H1 (cell line): ENCODE measurements at regions not wholly inside any gene's neighbourhood (a gene's known extent, or its start where the extent isn't known, plus 50 kb on each side); places are given as distances from the start of the nearest gene placed in this dataset.

Experiments
- CTCF ChIA-PET: fragments of 300-600 bp; sonication (Branson Sonifier 250); formaldehyde crosslinking; loops from one replicate; lab custom pipeline; 2021; ENCODE audit not compliant: partially characterized antibody; lab: Charles Lee
- POLR2A ChIA-PET: fragments of 300-600 bp; sonication (Branson Sonifier 250); formaldehyde crosslinking; loops from one replicate; lab custom pipeline; 2021; ENCODE audit warnings: inconsistent platforms; ENCODE audit not compliant: partially characterized antibody; lab: Charles Lee
- DNase-seq, 2 experiments: peaks; one replicate each; pipeline versions ENCODE4 v3.0.0 to v3.0.0-alpha.2; 2010 to 2022; ENCODE audit warnings: low spot score in 2 of 2, low read depth in 1 of 2, mixed read lengths in 1 of 2
- FAIRE-seq: peaks from 2 replicates; lab custom pipeline; 2011; peaks lifted over from hg19 to GRCh38; lab: Jason Lieb, UNC
- H2AFZ ChIP-seq: 2 replicates; pipeline ENCODE4 v1.8.1; 2012; ENCODE audit warnings: low read length, inconsistent platforms
- H2AK5ac ChIP-seq: 2 replicates; pipeline ENCODE4 v1.6.1; 2013; ENCODE audit warnings: low read depth, low read length
- H2BK120ac ChIP-seq: replicated peaks from 2 replicates; pipeline ENCODE3; 2013; ENCODE audit warnings: low read depth, low read length, inconsistent platforms
- H2BK12ac ChIP-seq: 2 replicates; pipeline ENCODE4 v1.6.1; 2013; ENCODE audit warnings: low read depth, low read length
- H2BK15ac ChIP-seq: 2 replicates; pipeline ENCODE4 v1.6.1; 2013; ENCODE audit warnings: low read length
- H2BK20ac ChIP-seq: 2 replicates; pipeline ENCODE4 v1.6.1; 2013; ENCODE audit warnings: low read length
- H2BK5ac ChIP-seq: 2 replicates; pipeline ENCODE4 v1.6.1; 2013; ENCODE audit warnings: low read depth, low read length
- H3K14ac ChIP-seq: 2 replicates; pipeline ENCODE4 v1.6.1; 2013; ENCODE audit warnings: inconsistent platforms; ENCODE audit not compliant: insufficient read length
- H3K18ac ChIP-seq: 2 replicates; pipeline ENCODE4 v1.6.1; 2013; ENCODE audit warnings: low read length; ENCODE audit errors: extremely low read depth
- H3K23ac ChIP-seq: 2 replicates; pipeline ENCODE4 v1.6.1; 2013; ENCODE audit warnings: inconsistent platforms; ENCODE audit not compliant: insufficient read length
- H3K23me2 ChIP-seq: 2 replicates; pipeline ENCODE4 v1.6.1; 2013; ENCODE audit warnings: low read depth, low read length
- H3K27ac ChIP-seq: 2 replicates; pipeline ENCODE4 v1.6.1; 2011; ENCODE audit warnings: low read depth, low read length, inconsistent platforms
- H3K27me3 ChIP-seq, 4 experiments: replicated peaks in 1 of 4; 1 replicate in 1 of 4; 2 replicates in 3 of 4; pipeline versions ENCODE4 v1.6.1 to v1.8.1; 2011 to 2013; ENCODE audit warnings: low read length in 3 of 4, mild to moderate bottlenecking in 3 of 4, inconsistent platforms in 2 of 4, mixed read lengths in 2 of 4, moderate library complexity in 1 of 4; ENCODE audit not compliant: control insufficient read depth in 3 of 4, insufficient read depth in 3 of 4; ENCODE audit errors: extremely low read depth in 1 of 4
- H3K36me3 ChIP-seq, 4 experiments: 2 replicates each; pipeline versions ENCODE4 v1.6.1 to v1.8.1; 2011 to 2013; ENCODE audit warnings: mild to moderate bottlenecking in 4 of 4, low read length in 3 of 4, moderate library complexity in 2 of 4, control low read depth in 1 of 4, inconsistent platforms in 1 of 4; ENCODE audit not compliant: insufficient read depth in 4 of 4, control insufficient read depth in 2 of 4
- H3K4ac ChIP-seq: replicated peaks from 2 replicates; pipeline ENCODE3; 2013; ENCODE audit warnings: low read length, low read depth, mixed read lengths, inconsistent platforms; ENCODE audit not compliant: insufficient read length
- H3K4me1 ChIP-seq, 4 experiments: replicated peaks in 1 of 4; 1 replicate in 1 of 4; 2 replicates in 3 of 4; pipeline versions ENCODE4 v1.6.1 to v1.8.1; 2011 to 2013; ENCODE audit warnings: low read length in 3 of 4, inconsistent platforms in 2 of 4, mixed read lengths in 1 of 4; ENCODE audit not compliant: insufficient read depth in 4 of 4, control insufficient read depth in 3 of 4
- H3K4me2 ChIP-seq, 2 experiments: 2 replicates each; pipeline versions ENCODE4 v1.6.1 to v1.8.1; 2011 to 2013; ENCODE audit warnings: low read depth in 2 of 2, low read length in 2 of 2, control low read depth in 1 of 2, inconsistent platforms in 1 of 2, mild to moderate bottlenecking in 1 of 2; ENCODE audit not compliant: insufficient read depth in 1 of 2
- H3K4me3 ChIP-seq, 4 experiments: fragments of 200-600, 300-600 bp in 1 of 4; sonication (generic), shearing (Covaris generic), sonication (Bioruptor Twin) in 1 of 4; 2 replicates each; pipeline versions ENCODE4 v1.5.1 to v1.8.1; 2011 to 2016; ENCODE audit warnings: low read length in 4 of 4, low read depth in 3 of 4, control low read depth in 2 of 4, inconsistent platforms in 2 of 4, mild to moderate bottlenecking in 2 of 4, mixed read lengths in 1 of 4, moderate library complexity in 1 of 4; ENCODE audit not compliant: insufficient read depth in 2 of 4; ENCODE audit errors: extremely low read depth in 1 of 4
- H3K56ac ChIP-seq: replicated peaks from 2 replicates; pipeline ENCODE3; 2013; ENCODE audit warnings: low read depth, mild to moderate bottlenecking, mixed read lengths, low read length, inconsistent platforms; ENCODE audit not compliant: insufficient read length
- H3K79me1 ChIP-seq: 2 replicates; pipeline ENCODE4 v1.6.1; 2013; ENCODE audit warnings: low read depth, low read length, control low read depth
- H3K79me2 ChIP-seq, 2 experiments: 2 replicates each; pipeline versions ENCODE4 v1.6.1 to v1.8.1; 2012 to 2013; ENCODE audit warnings: low read length in 2 of 2, mild to moderate bottlenecking in 2 of 2, inconsistent platforms in 1 of 2; ENCODE audit not compliant: insufficient read depth in 2 of 2, control insufficient read depth in 1 of 2
- H3K9ac ChIP-seq, 4 experiments: replicated peaks in 1 of 4; 1 replicate in 1 of 4; 2 replicates in 3 of 4; pipeline versions ENCODE4 v1.6.1 to v1.8.1; 2011 to 2013; ENCODE audit warnings: low read depth in 3 of 4, low read length in 3 of 4, control low read depth in 2 of 4, mild to moderate bottlenecking in 2 of 4, moderate library complexity in 2 of 4, inconsistent platforms in 1 of 4; ENCODE audit errors: extremely low read depth in 1 of 4
- H3K9me3 ChIP-seq, 2 experiments: 2 replicates each; pipeline versions ENCODE4 v1.6.1 to v1.8.1; 2012 to 2013; ENCODE audit warnings: mild to moderate bottlenecking in 2 of 2, moderate library complexity in 2 of 2, control low read depth in 1 of 2, inconsistent platforms in 1 of 2, low read depth in 1 of 2, low read length in 1 of 2, mixed read lengths in 1 of 2; ENCODE audit not compliant: insufficient read depth in 2 of 2
- H4K20me1 ChIP-seq, 2 experiments: replicated peaks in 1 of 2; 2 replicates each; pipeline versions ENCODE3 to v1.8.1; 2011 to 2013; ENCODE audit warnings: inconsistent platforms in 2 of 2, low read length in 2 of 2, mild to moderate bottlenecking in 1 of 2; ENCODE audit not compliant: insufficient read depth in 2 of 2, control insufficient read depth in 1 of 2
- H4K5ac ChIP-seq: 2 replicates; pipeline ENCODE4 v1.6.1; 2013; ENCODE audit warnings: low read length, low read depth, mixed read lengths, inconsistent platforms; ENCODE audit not compliant: insufficient read length
- H4K8ac ChIP-seq: 2 replicates; pipeline ENCODE4 v1.8.0; 2013; ENCODE audit warnings: mild to moderate bottlenecking, moderate library complexity, low read length, inconsistent platforms; ENCODE audit not compliant: insufficient read depth; ENCODE audit errors: extremely low read depth
- H4K91ac ChIP-seq: replicated peaks from 2 replicates; pipeline ENCODE3; 2013; ENCODE audit warnings: low read length, mixed read lengths, inconsistent platforms; ENCODE audit not compliant: insufficient read length
- MAX ChIP-seq: IDR thresholded peaks from 2 replicates; pipeline ENCODE4 v1.6.1; 2012; ENCODE audit warnings: inconsistent platforms
- WGBS, 2 experiments: shearing (Covaris generic) in 1 of 2; methylation state at CpG; one replicate each; pipeline versions ENCODE4 v1.1.6 to v1.1.7; 2013 to 2015; ENCODE audit warnings: low lambda C conversion rate in 2 of 2, mixed read lengths in 2 of 2, inconsistent platforms in 1 of 2, low coverage in 1 of 2, missing lambda C conversion rate in 1 of 2; ENCODE audit not compliant: insufficient replicate concordance in 2 of 2, insufficient coverage in 1 of 2, insufficient read length in 1 of 2; ENCODE audit errors: extremely low coverage in 1 of 2, missing lambda C conversion rate in 1 of 2; 5-methylcytosine and 5-hydroxymethylcytosine counted together

- Histone ChIP-seq H2BK12ac (no peak overlapping the region), H2BK20ac (no peak overlapping the region), H4K5ac (no peak overlapping the region), H2BK120ac (no peak overlapping the region), H2BK15ac (no peak overlapping the region), H3K14ac (no peak overlapping the region), H2AFZ (no peak overlapping the region), H2BK5ac (no peak overlapping the region), H3K4me3 (no peak overlapping the region), H3K27me3 (no peaks in the 10 kb centered on the region), H3K4ac (no peak overlapping the region), H3K4me2 (no peak overlapping the region), H2AK5ac (no peak overlapping the region), H3K36me3 (no peaks in the 10 kb centered on the region), H4K91ac (no peak overlapping the region), H3K4me1 (peaks cover 0 to 11% (median 7%) of the 10 kb centered on the region in 4 experiments; a peak in 5 of 7 replicates), H3K79me2 (no peaks in the 10 kb centered on the region), H3K18ac (no peak overlapping the region), H4K20me1 (no peaks in the 10 kb centered on the region), H3K9ac (no peak overlapping the region), H3K9me3 (peaks cover 3 to 5% of the 10 kb centered on the region in 2 experiments; a peak in 2 of 4 replicates), H3K23ac (no peak overlapping the region), H3K23me2 (no peaks in the 10 kb centered on the region), H3K27ac (no peak overlapping the region), H3K56ac (no peak overlapping the region), H3K79me1 (no peaks in the 10 kb centered on the region), H4K8ac (no peak overlapping the region)
- WGBS, 2 experiments: 34% methylated on average over 5 of the region's 5 CpGs; no CpG with 5 or more reads in 1 of the 2 experiments
- ChIA-PET CTCF (interaction anchor here (0.6 to 10.2 kb wide), 59 partner anchors 10 to 614 kb away, joined by 3 to 147 read pairs (median 5); no protein-coding TSS in a partner anchor), POLR2A (interaction anchor here (0.7 to 2.7 kb wide), 3 partner anchors 116 to 174 kb away, joined by 3 to 14 read pairs (median 5); no protein-coding TSS in a partner anchor)
- peak; percentile 88 for FAIRE-seq
- peak; percentile 29 to 90 for DNase-seq
- peak; percentile 69 for TF ChIP-seq MAX
Measured at GRCh38 chr9:89549031-89549644, 51.2 kb upstream of the SEMA4D start.
